ENCODE measurements at regions not wholly inside any gene's neighbourhood (a gene's known extent, or its start where the extent isn't known, plus 50 kb on each side); places are given as distances from the start of the nearest gene placed in this dataset.

DNA sequence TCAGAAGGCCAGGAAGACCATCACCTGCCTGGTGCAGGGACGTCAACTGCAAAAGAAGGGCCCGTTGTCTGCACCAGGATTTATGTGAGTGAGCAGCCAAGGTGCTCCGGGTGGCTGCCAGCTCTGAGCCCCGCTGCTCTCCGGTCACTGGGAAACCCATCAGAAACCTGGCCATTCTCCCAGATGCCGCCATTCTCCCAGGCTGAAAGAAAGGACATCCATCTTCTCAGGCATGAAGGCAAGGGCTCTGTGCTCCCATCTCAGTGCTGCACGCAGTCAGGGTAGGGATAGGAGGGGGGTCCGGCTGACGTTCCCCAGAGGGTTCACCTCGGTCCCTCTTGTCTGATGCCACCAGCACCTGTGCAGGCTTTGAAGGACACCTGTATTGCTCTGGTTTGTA lies 158.4 kb downstream of the ERCC6L2 start:
- TF ChIP-seq POLR2A (IDR thresholded peaks at IDR 0.05): no peak
- TF ChIP-seq, protein P1, sequence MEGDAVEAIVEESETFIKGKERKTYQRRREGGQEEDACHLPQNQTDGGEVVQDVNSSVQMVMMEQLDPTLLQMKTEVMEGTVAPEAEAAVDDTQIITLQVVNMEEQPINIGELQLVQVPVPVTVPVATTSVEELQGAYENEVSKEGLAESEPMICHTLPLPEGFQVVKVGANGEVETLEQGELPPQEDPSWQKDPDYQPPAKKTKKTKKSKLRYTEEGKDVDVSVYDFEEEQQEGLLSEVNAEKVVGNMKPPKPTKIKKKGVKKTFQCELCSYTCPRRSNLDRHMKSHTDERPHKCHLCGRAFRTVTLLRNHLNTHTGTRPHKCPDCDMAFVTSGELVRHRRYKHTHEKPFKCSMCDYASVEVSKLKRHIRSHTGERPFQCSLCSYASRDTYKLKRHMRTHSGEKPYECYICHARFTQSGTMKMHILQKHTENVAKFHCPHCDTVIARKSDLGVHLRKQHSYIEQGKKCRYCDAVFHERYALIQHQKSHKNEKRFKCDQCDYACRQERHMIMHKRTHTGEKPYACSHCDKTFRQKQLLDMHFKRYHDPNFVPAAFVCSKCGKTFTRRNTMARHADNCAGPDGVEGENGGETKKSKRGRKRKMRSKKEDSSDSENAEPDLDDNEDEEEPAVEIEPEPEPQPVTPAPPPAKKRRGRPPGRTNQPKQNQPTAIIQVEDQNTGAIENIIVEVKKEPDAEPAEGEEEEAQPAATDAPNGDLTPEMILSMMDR (IDR thresholded peaks at IDR 0.05): no peak
